Right lobe of liver (tissue), 6 donors: ENCODE measurements at regions not wholly inside any gene's neighbourhood (a gene's known extent, or its start where the extent isn't known, plus 50 kb on each side); places are given as distances from the start of the nearest gene placed in this dataset.
A peak's percentile ranks its signal among the peaks of the same experiment; 100 is the strongest.

Experiments used
- ATAC-seq, 4 donors: fragments of 200-7000 bp; cut with Tn5 transposase; one replicate each; pipeline ENCODE4 v1.9.1; 2020; ENCODE audit warnings: mild to moderate bottlenecking in 4 of 4, moderate library complexity in 4 of 4
- DNase-seq, 3 donors: peaks; one replicate each; pipeline ENCODE4 v3.0.0-alpha.2; 2020
- H3K27ac ChIP-seq, 3 donors: fragments of 200-600 bp; one replicate each; pipeline ENCODE4 v1.8.0; 2022
- H3K27me3 ChIP-seq, 2 donors: fragments of 200-600 bp; one replicate each; pipeline ENCODE4 v1.8.0; 2022
- H3K36me3 ChIP-seq, 4 donors: fragments of 200-600 bp; sonication (generic) in 1 of 4; one replicate each; pipeline versions ENCODE4 v1.5.1 to v1.8.0; 2017 to 2022; ENCODE audit warnings: control low read depth in 1 of 4
- H3K4me1 ChIP-seq, 4 donors: fragments of 200-600 bp; sonication (generic) in 1 of 4; one replicate each; pipeline versions ENCODE4 v1.5.1 to v1.8.0; 2017 to 2022; ENCODE audit warnings: control low read depth in 1 of 4
- H3K4me3 ChIP-seq, 3 donors: fragments of 200-600 bp; one replicate each; pipeline ENCODE4 v1.8.0; 2022
- H3K9me3 ChIP-seq, 4 donors: fragments of 200-600 bp; sonication (generic) in 1 of 4; one replicate each; pipeline versions ENCODE4 v1.5.1 to v1.8.0; 2017 to 2022; ENCODE audit warnings: control low read depth in 1 of 4
- POLR2A ChIP-seq: fragments of 450-650 bp; IDR thresholded peaks from one replicate; pipeline ENCODE4 v1.6.1; 2017; ENCODE audit warnings: antibody characterized with exemption, mild to moderate bottlenecking
- WGBS: methylation state at CpG from one replicate; pipeline ENCODE4 v1.1.6; 2018; ENCODE audit warnings: low coverage, low lambda C conversion rate; ENCODE audit not compliant: insufficient coverage; ENCODE audit errors: missing lambda C conversion rate; 5-methylcytosine and 5-hydroxymethylcytosine counted together
- intact Hi-C, 2 donors: fragments of 100-400 bp; cut with DNase I; formaldehyde crosslinking; loops; one replicate each; pipeline versions ENCODE4 v1.11.2 to v1.14.1; 2022
- TF ChIP-seq, protein P1 (sequence below), 4 donors: fragments of 200-600 bp in 3 of 4; fragments of 450-650 bp in 1 of 4; IDR thresholded peaks; one replicate each; pipeline versions ENCODE4 v1.5.1 to v1.8.0; 2016 to 2022; ENCODE audit warnings: antibody characterized with exemption in 4 of 4, mild to moderate bottlenecking in 2 of 4
- donor health status: DM: no; HTN: yes; CAD: no.
- donor health status: DM: no; HTN: no; CAD: no.
- donor health status: DM: no; HTN: no; CAD: no.
- donor health status: DM: no; HTN: yes; CAD: no.
- donor health status: DM: no; HTN: yes; CAD: no.

DNA sequence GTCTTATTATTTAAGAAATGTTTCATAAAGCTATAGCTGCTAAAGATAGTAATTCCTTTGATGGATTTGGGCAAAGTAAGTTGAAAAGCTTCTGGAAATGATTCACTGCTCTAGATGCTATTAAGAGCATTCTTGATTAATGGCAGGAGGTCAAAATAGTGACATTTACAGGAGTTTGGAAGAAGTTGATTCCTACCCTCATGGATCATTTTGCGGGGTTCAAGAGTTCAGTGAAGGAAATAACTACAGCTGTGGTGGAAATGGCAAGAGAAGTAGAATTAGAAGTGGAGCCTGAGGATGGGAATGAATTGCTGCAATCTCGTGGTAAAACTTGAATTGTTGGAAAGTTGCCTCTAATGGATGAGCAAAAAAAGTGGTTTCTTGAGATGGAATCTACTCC lies 316.1 kb downstream of the UTRN start:
- ATAC-seq (no peak), DNase-seq (no peak)
- intact Hi-C loops, result no loop called here
- no peak overlapping the region for H3K4me3 ChIP-seq
- H3K27me3 ChIP-seq, result no peaks in the 10 kb centered on the region
- H3K9me3 ChIP-seq, result no peaks in the 10 kb centered on the region
- no peaks in the 10 kb centered on the region for H3K36me3 ChIP-seq
- no peaks in the 10 kb centered on the region for H3K4me1 ChIP-seq
- TF ChIP-seq POLR2A, result no peak
- TF ChIP-seq, protein P1, sequence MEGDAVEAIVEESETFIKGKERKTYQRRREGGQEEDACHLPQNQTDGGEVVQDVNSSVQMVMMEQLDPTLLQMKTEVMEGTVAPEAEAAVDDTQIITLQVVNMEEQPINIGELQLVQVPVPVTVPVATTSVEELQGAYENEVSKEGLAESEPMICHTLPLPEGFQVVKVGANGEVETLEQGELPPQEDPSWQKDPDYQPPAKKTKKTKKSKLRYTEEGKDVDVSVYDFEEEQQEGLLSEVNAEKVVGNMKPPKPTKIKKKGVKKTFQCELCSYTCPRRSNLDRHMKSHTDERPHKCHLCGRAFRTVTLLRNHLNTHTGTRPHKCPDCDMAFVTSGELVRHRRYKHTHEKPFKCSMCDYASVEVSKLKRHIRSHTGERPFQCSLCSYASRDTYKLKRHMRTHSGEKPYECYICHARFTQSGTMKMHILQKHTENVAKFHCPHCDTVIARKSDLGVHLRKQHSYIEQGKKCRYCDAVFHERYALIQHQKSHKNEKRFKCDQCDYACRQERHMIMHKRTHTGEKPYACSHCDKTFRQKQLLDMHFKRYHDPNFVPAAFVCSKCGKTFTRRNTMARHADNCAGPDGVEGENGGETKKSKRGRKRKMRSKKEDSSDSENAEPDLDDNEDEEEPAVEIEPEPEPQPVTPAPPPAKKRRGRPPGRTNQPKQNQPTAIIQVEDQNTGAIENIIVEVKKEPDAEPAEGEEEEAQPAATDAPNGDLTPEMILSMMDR (IDR thresholded peaks at IDR 0.05), result no peak
- WGBS, result 91% methylated on average over 2 of the region's 2 CpGs
- no peak overlapping the region for H3K27ac ChIP-seq

DNA sequence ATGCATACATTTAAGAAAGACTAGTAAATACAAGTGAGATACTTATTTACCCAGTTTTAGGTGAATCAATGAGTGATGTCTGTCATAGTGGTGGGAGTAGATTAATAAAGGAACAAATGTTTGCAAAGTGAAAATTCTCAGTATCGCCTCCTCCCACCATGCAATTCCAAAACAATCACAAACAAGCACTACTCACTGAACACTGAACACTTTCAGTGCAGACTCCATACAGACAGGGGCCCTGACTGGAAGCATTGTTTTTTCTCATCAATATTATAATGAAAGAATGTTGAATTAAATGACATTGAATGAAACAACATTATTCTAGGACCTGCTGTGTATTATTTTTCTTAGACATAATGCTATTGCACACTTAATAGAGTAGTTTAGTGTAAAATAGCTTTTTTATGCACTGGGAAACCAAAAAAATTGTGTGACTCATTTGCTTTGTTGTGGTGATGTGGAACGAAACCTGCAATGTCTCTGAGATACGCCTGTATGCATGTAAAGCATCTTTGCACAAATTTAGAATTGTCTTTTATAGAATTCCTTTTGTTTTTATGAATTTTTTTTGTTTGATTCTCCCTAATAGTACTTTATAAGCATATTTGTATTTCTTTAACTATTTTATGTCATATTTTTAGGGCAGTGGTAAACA lies 317.5 kb downstream of the UTRN start:
- no peak for DNase-seq
- Histone ChIP-seq H3K36me3 (no peaks in the 10 kb centered on the region), H3K9me3 (no peaks in the 10 kb centered on the region), H3K4me3 (no peak overlapping the region), H3K4me1 (no peaks in the 10 kb centered on the region), H3K27me3 (no peaks in the 10 kb centered on the region), H3K27ac (no peak overlapping the region)
- intact Hi-C loops, result no loop called here
- no peak for ATAC-seq
- WGBS, result 92% methylated on average over 3 of the region's 3 CpGs
- TF ChIP-seq, protein P1 (IDR thresholded peaks at IDR 0.05), result no peak
- TF ChIP-seq POLR2A, result no peak

GRCh38 chr6:144606083-144606482 lies 320.9 kb downstream of the UTRN start:
- no peaks in the 10 kb centered on the region for H3K9me3 ChIP-seq
- H3K27me3 ChIP-seq, result no peaks in the 10 kb centered on the region
- H3K4me3 ChIP-seq, result no peak overlapping the region
- no peaks in the 10 kb centered on the region for H3K36me3 ChIP-seq
- DNase-seq, result no peak
- 90% methylated on average over 2 of the region's 2 CpGs for WGBS
- no peak for ATAC-seq
- H3K4me1 ChIP-seq, result no peaks in the 10 kb centered on the region
- TF ChIP-seq POLR2A, result no peak
- TF ChIP-seq, protein P1 (IDR thresholded peaks at IDR 0.05), result no peak
- intact Hi-C loops, result no loop called here
- no peak overlapping the region for H3K27ac ChIP-seq

DNA sequence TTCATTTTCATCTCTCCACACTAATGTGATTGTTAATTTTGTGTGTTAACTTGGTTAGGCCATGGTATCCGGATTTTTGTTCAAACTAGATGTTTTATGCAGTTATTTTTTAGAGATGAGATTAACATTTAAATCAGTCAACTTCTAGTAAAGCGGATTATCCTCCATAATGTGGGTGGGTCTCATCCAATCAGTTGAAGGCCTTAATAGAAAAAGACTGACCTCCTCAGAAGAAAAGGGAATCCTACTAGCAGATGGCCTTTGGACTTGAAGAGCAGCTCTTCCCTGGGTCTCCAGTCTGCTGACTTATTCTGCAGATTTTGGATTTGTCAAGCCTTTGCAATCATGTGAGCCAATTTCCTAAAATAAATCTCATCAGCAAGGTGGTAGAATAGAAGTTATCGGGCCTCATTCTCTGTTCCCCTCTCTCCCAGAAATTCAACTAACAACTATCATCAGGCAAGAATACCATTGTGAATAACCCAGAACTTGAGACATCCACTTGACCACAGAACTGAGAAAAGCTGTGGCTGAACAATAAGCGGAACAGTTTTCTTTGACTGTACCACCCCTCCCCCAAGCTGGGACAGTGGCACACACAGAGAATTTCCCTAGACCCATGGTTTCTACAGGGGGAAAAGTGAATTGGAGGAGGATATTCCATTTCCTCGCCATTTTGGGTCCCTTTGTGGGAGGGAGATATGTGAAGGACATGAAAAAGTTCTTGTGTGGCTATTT lies 323.0 kb downstream of the UTRN start:
- H3K9me3 ChIP-seq, result no peaks in the 10 kb centered on the region
- ATAC-seq (peak in 2 of 4 donors; percentile 23 to 50), DNase-seq (no peak)
- intact Hi-C loops, result no loop called here
- WGBS, result 89% methylated on average over 5 of the region's 5 CpGs
- H3K27me3 ChIP-seq, result no peaks in the 10 kb centered on the region
- no peaks in the 10 kb centered on the region for H3K4me1 ChIP-seq
- TF ChIP-seq POLR2A, result no peak
- H3K4me3 ChIP-seq, result no peak overlapping the region
- no peak overlapping the region for H3K27ac ChIP-seq
- H3K36me3 ChIP-seq, result no peaks in the 10 kb centered on the region

DNA sequence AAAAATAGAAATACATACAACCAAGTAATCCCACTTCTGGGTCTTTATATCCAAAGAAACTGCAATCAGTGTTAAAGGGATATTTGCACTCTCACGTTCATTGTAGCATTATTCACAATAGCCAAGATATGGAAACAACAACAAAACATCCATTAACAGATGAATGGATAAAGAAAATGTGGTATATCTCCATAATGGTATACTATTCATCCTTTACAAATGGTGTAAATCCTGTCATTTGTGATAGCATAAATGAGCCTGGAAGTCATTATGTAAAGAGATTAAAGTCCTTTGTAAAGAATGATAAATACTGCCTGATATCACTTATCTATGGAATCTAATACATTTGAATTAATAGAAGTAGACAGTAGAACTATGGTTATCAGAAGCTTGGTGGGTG lies 327.7 kb downstream of the UTRN start:
- Histone ChIP-seq H3K4me1 (no peaks in the 10 kb centered on the region), H3K9me3 (no peaks in the 10 kb centered on the region), H3K4me3 (no peak overlapping the region), H3K27me3 (no peaks in the 10 kb centered on the region), H3K27ac (no peak overlapping the region), H3K36me3 (no peaks in the 10 kb centered on the region)
- ATAC-seq (no peak), DNase-seq (no peak)
- WGBS, result 67% methylated on average over 1 of the region's 1 CpG
- intact Hi-C loops, result no loop called here
- no peak for TF ChIP-seq POLR2A
- TF ChIP-seq, protein P1 (IDR thresholded peaks at IDR 0.05), result no peak
